ENCODE measurements at regions not wholly inside any gene's neighbourhood (a gene's known extent, or its start where the extent isn't known, plus 50 kb on each side); places are given as distances from the start of the nearest gene placed in this dataset.

- H3K4me1 Mint-ChIP-seq = no peaks in the 10 kb centered on the region
- no peak for DNase-seq
- Histone ChIP-seq H2AFZ (ENCODE audit: insufficient read depth, low read depth, low read length, poor library complexity, severe bottlenecking) (no peak overlapping the region), H3K27me3 (ENCODE audit: control insufficient read depth in 2 of 2, insufficient read depth in 2 of 2, low read length in 2 of 2) (peaks cover 0 to 14% of the 10 kb centered on the region in 2 donors), H3K4me3 (replicated peaks in 1 of 3; ENCODE audit: low read depth in 2 of 3, low read length in 3 of 3) (no peak overlapping the region), H4K20me1 (ENCODE audit: insufficient read depth, low read length) (no peaks in the 10 kb centered on the region), H3K4me2 (replicated peaks; ENCODE audit: extremely low read depth, low read length, poor library complexity, severe bottlenecking) (no peak overlapping the region), H3K79me2 (ENCODE audit: insufficient read depth, low read length) (no peaks in the 10 kb centered on the region), H3K27ac (ENCODE audit: low read depth in 1 of 2, low read length in 2 of 2) (no peak overlapping the region), H3K36me3 (replicated peaks in 1 of 2; ENCODE audit: control insufficient read depth in 1 of 2, insufficient read depth in 2 of 2, low read length in 2 of 2) (no peaks in the 10 kb centered on the region), H3K9me3 (replicated peaks in 1 of 2; ENCODE audit: control insufficient read depth in 1 of 2, insufficient read depth in 1 of 2, low read length in 2 of 2) (peaks cover 0 to 4% of the 10 kb centered on the region in 2 donors), H3K9ac (ENCODE audit: insufficient read depth, low read length, poor library complexity, severe bottlenecking) (no peak overlapping the region), H3K4me1 (ENCODE audit: control insufficient read depth in 1 of 2, insufficient read depth in 2 of 2, low read length in 2 of 2) (no peaks in the 10 kb centered on the region)
- peaks cover 0 to 12% (median 9%) of the 10 kb centered on the region in 7 donors for H3K9me3 Mint-ChIP-seq
- TF ChIP-seq CTCF (IDR thresholded peaks at IDR 0.05) = no peak
- H3K36me3 Mint-ChIP-seq = no peaks in the 10 kb centered on the region
- WGBS (ENCODE audit: insufficient coverage) = 100% methylated on average over 1 of the region's 3 CpGs
- no peak overlapping the region for H3K4me3 Mint-ChIP-seq
- H3K27me3 Mint-ChIP-seq (ENCODE audit: low read depth in 3 of 3) = peaks cover 9 to 23% (median 15%) of the 10 kb centered on the region in 3 donors
- no peak overlapping the region for H3K27ac Mint-ChIP-seq
- intact Hi-C loops (cut with micrococcal nuclease) = no loop called here
Measured at GRCh38 chr10:121667948-121668313, 69.7 kb upstream of the FGFR2 start.

- Histone ChIP-seq H3K79me2 (ENCODE audit: insufficient read depth, low read length) (no peaks in the 10 kb centered on the region), H3K27me3 (ENCODE audit: control insufficient read depth in 2 of 2, insufficient read depth in 2 of 2, low read length in 2 of 2) (peaks cover 0 to 14% of the 10 kb centered on the region in 2 donors), H3K36me3 (replicated peaks in 1 of 2; ENCODE audit: control insufficient read depth in 1 of 2, insufficient read depth in 2 of 2, low read length in 2 of 2) (no peaks in the 10 kb centered on the region), H2AFZ (ENCODE audit: insufficient read depth, low read depth, low read length, poor library complexity, severe bottlenecking) (no peak overlapping the region), H3K9me3 (replicated peaks in 1 of 2; ENCODE audit: control insufficient read depth in 1 of 2, insufficient read depth in 1 of 2, low read length in 2 of 2) (peaks cover 0 to 4% of the 10 kb centered on the region in 2 donors), H3K4me2 (replicated peaks; ENCODE audit: extremely low read depth, low read length, poor library complexity, severe bottlenecking) (no peak overlapping the region), H3K27ac (ENCODE audit: low read depth in 1 of 2, low read length in 2 of 2) (no peak overlapping the region), H3K4me1 (ENCODE audit: control insufficient read depth in 1 of 2, insufficient read depth in 2 of 2, low read length in 2 of 2) (no peaks in the 10 kb centered on the region), H4K20me1 (ENCODE audit: insufficient read depth, low read length) (no peaks in the 10 kb centered on the region), H3K4me3 (replicated peaks in 1 of 3; ENCODE audit: low read depth in 2 of 3, low read length in 3 of 3) (no peak overlapping the region), H3K9ac (ENCODE audit: insufficient read depth, low read length, poor library complexity, severe bottlenecking) (no peak overlapping the region)
- no peak for DNase-seq
- Mint-ChIP-seq H3K4me3 (no peak overlapping the region), H3K9me3 (peaks cover 0 to 10% (median 8%) of the 10 kb centered on the region in 7 donors), H3K36me3 (no peaks in the 10 kb centered on the region), H3K4me1 (no peaks in the 10 kb centered on the region), H3K27me3 (ENCODE audit: low read depth in 3 of 3) (peaks cover 9 to 24% (median 14%) of the 10 kb centered on the region in 3 donors), H3K27ac (no peak overlapping the region)
- intact Hi-C loops (cut with micrococcal nuclease) = no loop called here
- TF ChIP-seq CTCF (IDR thresholded peaks at IDR 0.05) = no peak
- WGBS (ENCODE audit: insufficient coverage) = 87% methylated on average over 3 of the region's 3 CpGs
Measured at GRCh38 chr10:121665809-121666208, 67.6 kb upstream of the FGFR2 start.

All from CD14-positive monocyte (primary cell).